ENCODE measurements at regions not wholly inside any gene's neighbourhood (a gene's known extent, or its start where the extent isn't known, plus 50 kb on each side); places are given as distances from the start of the nearest gene placed in this dataset.
"Not testable (repeated sequence)": the region's sequence is repeated elsewhere in the genome, so short reads cannot be mapped to it uniquely, and the experiment has no call there.

DNA sequence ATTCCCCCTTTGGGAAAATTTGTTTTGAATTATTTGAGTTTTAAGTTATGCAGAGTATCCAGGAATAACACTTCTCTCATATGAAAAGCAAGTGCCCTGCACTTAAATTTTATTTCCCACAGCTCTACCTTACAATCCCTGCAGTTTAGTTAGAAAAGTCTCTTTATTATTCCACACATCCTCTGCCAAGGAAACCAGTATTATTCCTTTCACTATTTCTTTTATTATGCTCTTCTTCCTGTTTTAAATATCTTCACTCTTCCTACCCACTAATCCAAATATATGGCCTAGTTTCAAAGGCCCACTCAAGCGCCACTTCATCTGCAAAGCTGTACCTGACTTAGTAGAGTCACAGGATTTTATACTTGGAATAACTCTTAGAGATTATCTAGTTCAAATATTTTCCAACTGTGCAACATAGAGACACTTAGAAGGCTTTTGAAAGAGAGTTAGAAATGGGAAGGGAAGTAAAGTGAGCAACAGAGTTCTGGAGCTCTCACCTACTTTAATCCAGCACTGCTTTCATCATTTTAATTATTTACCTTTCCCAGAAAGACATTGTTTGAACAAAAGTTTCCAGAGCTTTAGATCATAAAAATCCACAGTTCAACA lies 97.2 kb upstream of the LYPLAL1 start:
- CTCF ChIA-PET: interaction anchor here (1.0 kb wide), 1 partner anchor 110 kb away, joined by 3 read pairs; no protein-coding TSS in a partner anchor
- H3K27ac ChIP-seq (ENCODE audit: control insufficient read depth, insufficient read depth): no peak overlapping the region
- H3K4me2 ChIP-seq (ENCODE audit: control insufficient read depth, insufficient read depth): no peak overlapping the region
- no peak overlapping the region for H3K9ac ChIP-seq (ENCODE audit: control insufficient read depth, insufficient read depth, low read length)
- no peaks in the 10 kb centered on the region; the same call in 2 of the 3 replicates for H3K9me3 ChIP-seq (replicated peaks; ENCODE audit: control insufficient read depth, insufficient read depth, low read length)
- no peak overlapping the region for H2AFZ ChIP-seq (ENCODE audit: control insufficient read depth, low read depth, low read length)
- no peaks in the 10 kb centered on the region for H3K79me2 ChIP-seq (ENCODE audit: control insufficient read depth, insufficient read depth, low read length)
- no peaks in the 10 kb centered on the region for H3K27me3 ChIP-seq (replicated peaks in 1 of 2; ENCODE audit: control insufficient read depth in 2 of 2, insufficient read depth in 2 of 2, low read length in 1 of 2)
- no TSS peak for BruUV-seq (replicated peaks)
- no peaks in the 10 kb centered on the region for H3K36me3 ChIP-seq (ENCODE audit: control insufficient read depth in 2 of 2, insufficient read depth in 2 of 2, low read length in 1 of 2)
- POLR2A ChIA-PET: interaction anchor here (1.1 kb wide), 1 partner anchor 10 kb away, joined by 3 read pairs; no protein-coding TSS in a partner anchor
- SMC1A ChIA-PET (ENCODE audit: uncharacterized antibody, unreplicated experiment): interaction anchor here (0.9 to 3.4 kb wide), 4 partner anchors 9 to 98 kb away, joined by 3 to 11 read pairs (median 3); no protein-coding TSS in a partner anchor
- WGBS (ENCODE audit: insufficient coverage, insufficient replicate concordance, low lambda C conversion rate, missing lambda C conversion rate): 87% methylated on average over 1 of the region's 1 CpG
- FAIRE-seq (no peak), ATAC-seq (no peak), DNase-seq (ENCODE audit: low read depth, low spot score) (no peak)
- no peaks in the 10 kb centered on the region for H3K4me1 ChIP-seq (ENCODE audit: control insufficient read depth, insufficient read depth, low read length)
- intact Hi-C loops (cut with micrococcal nuclease; ENCODE audit: unreplicated experiment) (no loop called here), in situ Hi-C loops (cut with MboI) (no loop called here)
- TF ChIP-seq SPI1 (IDR thresholded peaks at IDR 0.05; ENCODE audit: borderline replicate concordance, insufficient read depth, low read depth, low read length): no peak
- TF ChIP-seq, protein P1, sequence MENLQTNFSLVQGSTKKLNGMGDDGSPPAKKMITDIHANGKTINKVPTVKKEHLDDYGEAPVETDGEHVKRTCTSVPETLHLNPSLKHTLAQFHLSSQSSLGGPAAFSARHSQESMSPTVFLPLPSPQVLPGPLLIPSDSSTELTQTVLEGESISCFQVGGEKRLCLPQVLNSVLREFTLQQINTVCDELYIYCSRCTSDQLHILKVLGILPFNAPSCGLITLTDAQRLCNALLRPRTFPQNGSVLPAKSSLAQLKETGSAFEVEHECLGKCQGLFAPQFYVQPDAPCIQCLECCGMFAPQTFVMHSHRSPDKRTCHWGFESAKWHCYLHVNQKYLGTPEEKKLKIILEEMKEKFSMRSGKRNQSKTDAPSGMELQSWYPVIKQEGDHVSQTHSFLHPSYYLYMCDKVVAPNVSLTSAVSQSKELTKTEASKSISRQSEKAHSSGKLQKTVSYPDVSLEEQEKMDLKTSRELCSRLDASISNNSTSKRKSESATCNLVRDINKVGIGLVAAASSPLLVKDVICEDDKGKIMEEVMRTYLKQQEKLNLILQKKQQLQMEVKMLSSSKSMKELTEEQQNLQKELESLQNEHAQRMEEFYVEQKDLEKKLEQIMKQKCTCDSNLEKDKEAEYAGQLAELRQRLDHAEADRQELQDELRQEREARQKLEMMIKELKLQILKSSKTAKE (IDR thresholded peaks at IDR 0.05; ENCODE audit: low read depth, poor library complexity, severe bottlenecking): no peak
- TF ChIP-seq TCF7 (IDR thresholded peaks at IDR 0.05; ENCODE audit: borderline replicate concordance): no peak
- no peak for TF ChIP-seq ZBED1 (IDR thresholded peaks at IDR 0.05; ENCODE audit: borderline replicate concordance)
- TF ChIP-seq, protein P2, sequence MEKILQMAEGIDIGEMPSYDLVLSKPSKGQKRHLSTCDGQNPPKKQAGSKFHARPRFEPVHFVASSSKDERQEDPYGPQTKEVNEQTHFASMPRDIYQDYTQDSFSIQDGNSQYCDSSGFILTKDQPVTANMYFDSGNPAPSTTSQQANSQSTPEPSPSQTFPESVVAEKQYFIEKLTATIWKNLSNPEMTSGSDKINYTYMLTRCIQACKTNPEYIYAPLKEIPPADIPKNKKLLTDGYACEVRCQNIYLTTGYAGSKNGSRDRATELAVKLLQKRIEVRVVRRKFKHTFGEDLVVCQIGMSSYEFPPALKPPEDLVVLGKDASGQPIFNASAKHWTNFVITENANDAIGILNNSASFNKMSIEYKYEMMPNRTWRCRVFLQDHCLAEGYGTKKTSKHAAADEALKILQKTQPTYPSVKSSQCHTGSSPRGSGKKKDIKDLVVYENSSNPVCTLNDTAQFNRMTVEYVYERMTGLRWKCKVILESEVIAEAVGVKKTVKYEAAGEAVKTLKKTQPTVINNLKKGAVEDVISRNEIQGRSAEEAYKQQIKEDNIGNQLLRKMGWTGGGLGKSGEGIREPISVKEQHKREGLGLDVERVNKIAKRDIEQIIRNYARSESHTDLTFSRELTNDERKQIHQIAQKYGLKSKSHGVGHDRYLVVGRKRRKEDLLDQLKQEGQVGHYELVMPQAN (conservative IDR thresholded peaks at IDR 0.05): no peak
- TF ChIP-seq RB1 (IDR thresholded peaks at IDR 0.05; ENCODE audit: borderline replicate concordance): no peak
- no peak for TF ChIP-seq RCOR1 (conservative IDR thresholded peaks at IDR 0.05; ENCODE audit: low read depth, low read length)
- no peak for TF ChIP-seq EGR1 (IDR thresholded peaks at IDR 0.05; ENCODE audit: borderline replicate concordance in 1 of 2, low read depth in 2 of 2, low read length in 2 of 2)
- RAD21 ChIA-PET (ENCODE audit: unreplicated experiment): interaction anchor here (0.8 kb wide), 1 partner anchor 14 kb away, joined by 3 read pairs; no protein-coding TSS in a partner anchor
- no peaks in the 10 kb centered on the region for H4K20me1 ChIP-seq (ENCODE audit: control insufficient read depth, insufficient read depth)
- no peak overlapping the region for H3K4me3 ChIP-seq

DNA sequence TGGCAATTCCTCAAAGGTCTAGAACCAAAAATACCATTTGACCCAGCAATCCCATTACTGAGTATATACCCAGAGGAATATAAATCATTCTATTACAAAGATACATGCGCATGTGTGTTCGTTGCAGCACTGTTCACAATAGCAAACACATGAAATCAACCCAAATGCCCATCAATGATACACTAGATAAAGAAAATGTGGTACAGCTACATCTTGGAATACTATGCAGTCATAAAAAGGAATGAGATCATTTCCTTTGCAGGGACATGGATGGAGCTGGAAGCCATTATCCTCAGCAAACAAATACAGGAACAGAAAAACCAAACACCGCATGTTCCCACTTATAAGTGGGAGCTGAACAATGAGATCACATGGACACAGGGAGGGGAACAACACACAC lies 95.9 kb upstream of the LYPLAL1 start:
- H3K9ac ChIP-seq (ENCODE audit: control insufficient read depth, insufficient read depth, low read length); DNase-seq (ENCODE audit: low read depth, low spot score); POLR2A ChIA-PET; H3K36me3 ChIP-seq (ENCODE audit: control insufficient read depth in 2 of 2, insufficient read depth in 2 of 2, low read length in 1 of 2); CTCF ChIA-PET; H3K9me3 ChIP-seq (replicated peaks; ENCODE audit: control insufficient read depth, insufficient read depth, low read length); BruUV-seq (replicated peaks); RAD21 ChIA-PET (ENCODE audit: unreplicated experiment); FAIRE-seq; in situ Hi-C loops (cut with MboI); H4K20me1 ChIP-seq (ENCODE audit: control insufficient read depth, insufficient read depth); H2AFZ ChIP-seq (ENCODE audit: control insufficient read depth, low read depth, low read length); H3K4me3 ChIP-seq; intact Hi-C loops (cut with micrococcal nuclease; ENCODE audit: unreplicated experiment); ATAC-seq; H3K4me1 ChIP-seq (ENCODE audit: control insufficient read depth, insufficient read depth, low read length); H3K27ac ChIP-seq (ENCODE audit: control insufficient read depth, insufficient read depth); H3K79me2 ChIP-seq (ENCODE audit: control insufficient read depth, insufficient read depth, low read length); H3K27me3 ChIP-seq (replicated peaks in 1 of 2; ENCODE audit: control insufficient read depth in 2 of 2, insufficient read depth in 2 of 2, low read length in 1 of 2); H3K4me2 ChIP-seq (ENCODE audit: control insufficient read depth, insufficient read depth): not testable (repeated sequence)
- WGBS (ENCODE audit: insufficient coverage, insufficient replicate concordance, low lambda C conversion rate, missing lambda C conversion rate): 91% methylated on average over 3 of the region's 3 CpGs
- SMC1A ChIA-PET (ENCODE audit: uncharacterized antibody, unreplicated experiment): interaction anchor here (1.2 to 3.4 kb wide), 3 partner anchors 11 to 109 kb away, joined by 4 to 11 read pairs (median 4); no protein-coding TSS in a partner anchor

Data from GM12878 (cell line).